ENCODE measurements at regions not wholly inside any gene's neighbourhood (a gene's known extent, or its start where the extent isn't known, plus 50 kb on each side); places are given as distances from the start of the nearest gene placed in this dataset.
A peak's percentile ranks its signal among the peaks of the same experiment; 100 is the strongest.

- H3K27ac Mint-ChIP-seq, result no peak overlapping the region
- no peaks in the 10 kb centered on the region for H3K9me3 Mint-ChIP-seq
- peaks cover 32% of the 10 kb centered on the region for H3K4me1 Mint-ChIP-seq (ENCODE audit: low read depth)
- no peak for DNase-seq
- TF ChIP-seq, protein P1, sequence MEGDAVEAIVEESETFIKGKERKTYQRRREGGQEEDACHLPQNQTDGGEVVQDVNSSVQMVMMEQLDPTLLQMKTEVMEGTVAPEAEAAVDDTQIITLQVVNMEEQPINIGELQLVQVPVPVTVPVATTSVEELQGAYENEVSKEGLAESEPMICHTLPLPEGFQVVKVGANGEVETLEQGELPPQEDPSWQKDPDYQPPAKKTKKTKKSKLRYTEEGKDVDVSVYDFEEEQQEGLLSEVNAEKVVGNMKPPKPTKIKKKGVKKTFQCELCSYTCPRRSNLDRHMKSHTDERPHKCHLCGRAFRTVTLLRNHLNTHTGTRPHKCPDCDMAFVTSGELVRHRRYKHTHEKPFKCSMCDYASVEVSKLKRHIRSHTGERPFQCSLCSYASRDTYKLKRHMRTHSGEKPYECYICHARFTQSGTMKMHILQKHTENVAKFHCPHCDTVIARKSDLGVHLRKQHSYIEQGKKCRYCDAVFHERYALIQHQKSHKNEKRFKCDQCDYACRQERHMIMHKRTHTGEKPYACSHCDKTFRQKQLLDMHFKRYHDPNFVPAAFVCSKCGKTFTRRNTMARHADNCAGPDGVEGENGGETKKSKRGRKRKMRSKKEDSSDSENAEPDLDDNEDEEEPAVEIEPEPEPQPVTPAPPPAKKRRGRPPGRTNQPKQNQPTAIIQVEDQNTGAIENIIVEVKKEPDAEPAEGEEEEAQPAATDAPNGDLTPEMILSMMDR (IDR thresholded peaks at IDR 0.05), result no peak
- no peaks in the 10 kb centered on the region for H3K36me3 Mint-ChIP-seq (ENCODE audit: low read depth)
- no peak overlapping the region for H3K4me3 Mint-ChIP-seq
- no peaks in the 10 kb centered on the region; the same call in none of the 2 replicates for H3K27me3 Mint-ChIP-seq (ENCODE audit: insufficient read depth)
Observed at GRCh38 chr3:171972871-171973348, 66.5 kb upstream of the FNDC3B start.

DNA sequence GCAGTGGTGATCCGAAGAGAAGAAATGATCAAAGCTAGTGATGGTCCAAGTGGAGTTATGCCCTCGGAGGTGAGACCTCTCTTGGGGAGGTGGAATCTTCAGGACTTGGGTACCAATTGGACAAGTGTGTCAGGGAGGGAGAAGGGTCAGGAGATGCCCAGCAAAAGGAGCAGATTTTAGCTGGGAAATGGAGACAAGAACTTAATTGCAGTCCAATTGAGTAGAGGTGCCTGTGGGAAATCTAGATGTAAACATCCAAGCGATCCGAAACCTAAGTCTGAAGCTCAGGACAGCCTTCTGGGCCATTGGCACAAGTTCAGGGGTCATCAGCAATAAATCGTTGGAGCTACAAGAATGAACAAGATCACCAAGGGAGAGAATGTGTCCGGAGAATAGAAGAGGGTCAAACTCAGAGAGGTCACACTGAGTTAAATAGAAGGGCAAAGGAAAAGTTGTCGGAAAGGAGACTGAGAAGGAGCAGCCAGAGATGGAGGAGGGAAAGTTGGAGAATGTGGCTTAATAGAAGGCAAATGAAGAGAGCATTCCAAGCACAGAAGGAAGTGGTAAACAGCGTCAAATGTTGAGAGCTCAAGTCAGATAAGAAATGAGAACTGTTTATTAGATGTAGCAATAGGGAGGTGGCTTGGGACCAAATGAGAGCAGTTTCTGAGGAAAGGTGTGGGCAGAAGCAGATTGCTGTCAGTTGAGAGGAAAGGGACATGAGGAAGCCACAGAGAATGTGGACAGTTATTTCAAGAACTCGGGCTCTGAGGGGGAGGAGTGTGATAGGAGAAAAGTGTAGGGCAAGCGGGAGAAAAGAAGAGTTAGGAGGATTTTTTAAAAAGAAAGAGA, 64.2 kb upstream of the FNDC3B start:
- Mint-ChIP-seq H3K4me3 (no peak overlapping the region), H3K27ac (no peak overlapping the region), H3K4me1 (ENCODE audit: low read depth) (peaks cover 15% of the 10 kb centered on the region), H3K36me3 (ENCODE audit: low read depth) (no peaks in the 10 kb centered on the region), H3K27me3 (ENCODE audit: insufficient read depth) (no peaks in the 10 kb centered on the region; the same call in 1 of the 2 replicates), H3K9me3 (no peaks in the 10 kb centered on the region)
- TF ChIP-seq, protein P1 (IDR thresholded peaks at IDR 0.05), result no peak
- peak; percentile 20 for DNase-seq

DNA sequence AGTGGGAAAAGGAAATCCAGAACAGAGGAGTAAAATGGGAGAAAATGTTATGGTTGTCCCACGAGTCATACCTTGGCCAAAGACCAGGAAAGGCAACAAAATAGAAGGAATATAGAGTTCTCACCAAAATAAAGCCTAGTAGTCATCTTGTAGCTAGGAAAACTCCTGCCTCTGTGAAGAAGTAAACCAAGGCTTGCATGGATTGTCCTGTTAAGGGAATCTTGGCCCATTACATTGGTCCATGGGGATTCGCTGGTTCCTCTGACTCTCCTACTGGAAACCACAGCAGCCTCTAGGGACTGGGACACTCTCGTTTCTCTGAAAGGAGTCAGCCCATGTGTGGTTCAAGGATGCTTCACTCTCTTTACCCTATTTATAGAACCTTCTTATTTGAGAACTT, 62.9 kb upstream of the FNDC3B start:
- Mint-ChIP-seq H3K4me1 (ENCODE audit: low read depth) (peaks cover 14% of the 10 kb centered on the region), H3K27ac (no peak overlapping the region), H3K4me3 (no peak overlapping the region), H3K9me3 (no peaks in the 10 kb centered on the region), H3K36me3 (ENCODE audit: low read depth) (no peaks in the 10 kb centered on the region), H3K27me3 (ENCODE audit: insufficient read depth) (no peaks in the 10 kb centered on the region; the same call in 1 of the 2 replicates)
- peak; percentile 48 for DNase-seq
- TF ChIP-seq, protein P1 (IDR thresholded peaks at IDR 0.05), result no peak

GRCh38 chr3:171977441-171977840, 61.9 kb upstream of the FNDC3B start:
- Mint-ChIP-seq H3K4me1 (ENCODE audit: low read depth) (peaks cover 5% of the 10 kb centered on the region; the same call in 1 of the 2 replicates), H3K36me3 (ENCODE audit: low read depth) (no peaks in the 10 kb centered on the region), H3K27me3 (ENCODE audit: insufficient read depth) (no peaks in the 10 kb centered on the region; the same call in 1 of the 2 replicates), H3K27ac (no peak overlapping the region), H3K9me3 (no peaks in the 10 kb centered on the region), H3K4me3 (no peak overlapping the region)
- no peak for DNase-seq
- TF ChIP-seq, protein P1 (IDR thresholded peaks at IDR 0.05), result no peak

DNA sequence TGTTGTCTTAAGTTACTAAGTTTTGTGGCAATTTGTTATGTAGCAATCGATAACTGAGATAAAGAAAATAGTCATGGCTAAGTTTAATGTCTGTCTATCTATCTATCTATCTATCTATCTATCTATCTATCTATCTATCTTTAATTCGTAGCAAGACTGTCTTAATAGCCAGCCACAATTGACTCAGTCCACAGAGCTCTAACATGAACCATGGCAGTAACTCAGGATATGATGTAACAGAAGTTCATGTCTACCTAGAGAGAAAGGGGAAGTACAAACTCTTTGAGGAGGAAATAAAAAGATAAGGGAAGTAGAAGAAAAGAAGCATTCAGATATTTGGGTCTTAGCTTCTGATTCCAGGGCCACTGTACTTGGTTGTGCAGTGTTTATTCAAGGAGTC, 61.5 kb upstream of the FNDC3B start:
- no peak overlapping the region for H3K27ac Mint-ChIP-seq
- DNase-seq, result no peak
- TF ChIP-seq, protein P1 (IDR thresholded peaks at IDR 0.05), result no peak
- no peaks in the 10 kb centered on the region for H3K9me3 Mint-ChIP-seq
- H3K36me3 Mint-ChIP-seq (ENCODE audit: low read depth), result no peaks in the 10 kb centered on the region
- H3K4me1 Mint-ChIP-seq (ENCODE audit: low read depth), result peaks cover 8% of the 10 kb centered on the region
- H3K27me3 Mint-ChIP-seq (ENCODE audit: insufficient read depth), result no peaks in the 10 kb centered on the region; the same call in 1 of the 2 replicates
- H3K4me3 Mint-ChIP-seq, result no peak overlapping the region
